GM19438 (cell line): ENCODE measurements at regions not wholly inside any gene's neighbourhood (a gene's known extent, or its start where the extent isn't known, plus 50 kb on each side); places are given as distances from the start of the nearest gene placed in this dataset.
"Not testable (repeated sequence)": the region's sequence is repeated elsewhere in the genome, so short reads cannot be mapped to it uniquely, and the experiment has no call there.

Source experiments
- ATAC-seq: cut with Tn5 transposase; IDR thresholded peaks from one replicate; pipeline ENCODE4 v1.9.1; 2021; ENCODE audit warnings: low read depth; ENCODE audit not compliant: unreplicated experiment

GRCh38 chr1:56286506-56286905 lies 292.9 kb downstream of the PLPP3 start:
- no peak for ATAC-seq

GRCh38 chr1:56285554-56286402 lies 293.6 kb downstream of the PLPP3 start:
- no peak for ATAC-seq

GRCh38 chr1:56284928-56285327 lies 294.4 kb downstream of the PLPP3 start:
- no peak for ATAC-seq

- ATAC-seq, result no peak
Measured at GRCh38 chr1:56278061-56278460, 301.3 kb downstream of the PLPP3 start.

GRCh38 chr1:56268519-56269140 lies 310.7 kb downstream of the PLPP3 start:
- ATAC-seq, result no peak

GRCh38 chr1:56267611-56268010 lies 311.8 kb downstream of the PLPP3 start:
- ATAC-seq, result no peak

- no peak for ATAC-seq
Measured at GRCh38 chr1:56266359-56266758, 313.0 kb downstream of the PLPP3 start.

- ATAC-seq, result no peak
Measured at GRCh38 chr1:56265216-56265615, 314.1 kb downstream of the PLPP3 start.

- ATAC-seq, result no peak
Measured at GRCh38 chr1:56263908-56264307, 315.5 kb downstream of the PLPP3 start.

- no peak for ATAC-seq
Measured at GRCh38 chr1:56258371-56258770, 321.0 kb downstream of the PLPP3 start.

GRCh38 chr1:56257726-56258125 lies 321.6 kb downstream of the PLPP3 start:
- ATAC-seq, result no peak

GRCh38 chr1:56256153-56257000 lies 323.0 kb downstream of the PLPP3 start:
- no peak for ATAC-seq

GRCh38 chr1:56255516-56256152 lies 323.7 kb downstream of the PLPP3 start:
- no peak for ATAC-seq

- no peak for ATAC-seq
Measured at GRCh38 chr1:56254130-56254529, 325.2 kb downstream of the PLPP3 start.

GRCh38 chr1:56250809-56251208 lies 328.6 kb downstream of the PLPP3 start:
- no peak for ATAC-seq

GRCh38 chr1:56249234-56249633 lies 330.1 kb downstream of the PLPP3 start:
- no peak for ATAC-seq

- no peak for ATAC-seq
Measured at GRCh38 chr1:56248138-56248537, 331.2 kb downstream of the PLPP3 start.

GRCh38 chr1:56246726-56247125 lies 332.6 kb downstream of the PLPP3 start:
- ATAC-seq, result not testable (repeated sequence)

- no peak for ATAC-seq
Measured at GRCh38 chr1:56240400-56240799, 339.0 kb downstream of the PLPP3 start.

- ATAC-seq, result no peak
Measured at GRCh38 chr1:56237491-56238064, 341.8 kb downstream of the PLPP3 start.
